RWPE1 (cell line): ENCODE measurements at regions not wholly inside any gene's neighbourhood (a gene's known extent, or its start where the extent isn't known, plus 50 kb on each side); places are given as distances from the start of the nearest gene placed in this dataset.

ENCODE experiments used
- CTCF ChIA-PET: fragments of 350-600 bp; sonication (Branson Sonifier 250); formaldehyde crosslinking; extraction: SDS; loops from one replicate; lab custom pipeline; 2021; lab: Yijun Ruan, JAX
- POLR2A ChIA-PET: fragments of 400-600 bp; formaldehyde crosslinking; extraction: SDS; loops from one replicate; lab custom pipeline; 2020; ENCODE audit warnings: antibody characterized with exemption; ENCODE audit not compliant: low non-redundant PET; lab: Yijun Ruan, JAX
- DNase-seq: peaks from one replicate; pipeline ENCODE4 v3.0.0; 2012; ENCODE audit warnings: low spot score
- H3K27ac ChIP-seq: fragments of 450-650 bp; 2 replicates; pipeline ENCODE4 v1.5.1; 2017
- CTCF ChIP-seq: fragments of 450-650 bp; conservative IDR thresholded peaks from 2 replicates; pipeline ENCODE4 v1.5.1; 2017; ENCODE audit warnings: low read depth, mild to moderate bottlenecking

GRCh38 chr3:110773413-110773954 lies 298.1 kb upstream of the NECTIN3 start:
- no peak for DNase-seq
- H3K27ac ChIP-seq = no peak overlapping the region
- ChIA-PET POLR2A (no interaction called here), CTCF (interaction anchor here (0.7 kb wide), 1 partner anchor 21 kb away, joined by 4 read pairs; no protein-coding TSS in a partner anchor)
- TF ChIP-seq CTCF = no peak

GRCh38 chr3:110774496-110775265 lies 296.9 kb upstream of the NECTIN3 start:
- POLR2A ChIA-PET = no interaction called here
- no peak for DNase-seq
- no peak overlapping the region for H3K27ac ChIP-seq
- no peak for TF ChIP-seq CTCF
- CTCF ChIA-PET = interaction anchor here (0.6 kb wide), 1 partner anchor 202 kb away, joined by 5 read pairs; no protein-coding TSS in a partner anchor

DNA sequence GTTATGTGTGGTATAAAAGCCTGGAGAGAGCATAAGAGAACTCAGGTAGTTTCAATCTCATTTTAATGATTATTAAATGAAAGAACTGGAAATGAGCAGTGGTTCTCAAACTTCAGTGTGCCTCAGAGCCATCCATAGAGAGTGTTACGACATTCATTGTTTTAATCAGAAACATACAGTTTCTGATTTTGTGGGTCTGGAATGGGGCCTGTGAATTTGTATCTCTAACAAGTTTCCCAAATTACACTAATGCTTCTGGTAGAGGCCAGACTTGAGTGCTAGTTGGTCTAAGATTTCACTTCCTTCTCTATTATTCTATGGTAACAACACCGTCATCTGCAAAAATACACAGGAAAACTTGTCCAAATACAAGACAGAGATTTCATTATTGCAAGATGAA lies 292.0 kb upstream of the NECTIN3 start:
- DNase-seq = no peak
- no peak overlapping the region for H3K27ac ChIP-seq
- TF ChIP-seq CTCF = no peak
- ChIA-PET POLR2A (no interaction called here), CTCF (no interaction called here)

GRCh38 chr3:110783541-110783940 lies 288.1 kb upstream of the NECTIN3 start:
- ChIA-PET POLR2A (no interaction called here), CTCF (no interaction called here)
- no peak for DNase-seq
- TF ChIP-seq CTCF = no peak
- no peak overlapping the region for H3K27ac ChIP-seq

GRCh38 chr3:110788794-110789193 lies 282.8 kb upstream of the NECTIN3 start:
- no peak overlapping the region for H3K27ac ChIP-seq
- no peak for TF ChIP-seq CTCF
- CTCF ChIA-PET = no interaction called here
- POLR2A ChIA-PET = no interaction called here
- no peak for DNase-seq

GRCh38 chr3:110789315-110789714 lies 282.3 kb upstream of the NECTIN3 start:
- CTCF ChIA-PET = no interaction called here

More at GRCh38 chr3:110789315-110789714, 282.3 kb upstream of the NECTIN3 start:
- no peak overlapping the region for H3K27ac ChIP-seq
- POLR2A ChIA-PET = no interaction called here
- no peak for TF ChIP-seq CTCF
- DNase-seq = no peak
